ENCODE measurements at regions not wholly inside any gene's neighbourhood (a gene's known extent, or its start where the extent isn't known, plus 50 kb on each side); places are given as distances from the start of the nearest gene placed in this dataset.

GRCh38 chr6:4316867-4317400, 181.6 kb upstream of the ECI2 start:
- TF ChIP-seq CTCF (IDR thresholded peaks at IDR 0.05; ENCODE audit: low read depth, low read length) (no peak), EZH2phosphoT487 (IDR thresholded peaks at IDR 0.05; ENCODE audit: low read depth) (no peak)
